ENCODE measurements at regions not wholly inside any gene's neighbourhood (a gene's known extent, or its start where the extent isn't known, plus 50 kb on each side); places are given as distances from the start of the nearest gene placed in this dataset.

DNA sequence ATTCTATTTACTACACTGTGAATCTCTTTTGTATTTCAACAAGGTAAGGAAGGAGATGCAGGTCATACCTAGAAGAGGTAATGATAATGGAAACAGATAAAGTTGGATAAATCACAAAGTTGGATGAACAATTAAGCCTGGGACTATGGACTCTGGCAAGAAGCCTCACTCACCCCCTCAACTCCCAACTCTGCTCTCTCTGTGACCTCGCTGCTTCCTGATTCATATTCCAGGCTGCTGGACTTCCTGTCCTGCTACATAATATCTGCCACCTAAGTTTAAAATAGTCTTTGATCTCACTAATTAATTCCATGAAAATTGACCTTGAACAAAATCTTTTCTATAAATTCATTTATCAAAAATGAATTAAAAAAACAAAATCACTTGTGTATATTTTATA lies 215.3 kb downstream of the CALCRL start:
- no peak overlapping the region for H3K27ac ChIP-seq
- H3K27me3 ChIP-seq (replicated peaks) = no peaks in the 10 kb centered on the region
- in situ Hi-C loops (cut with HindIII; ENCODE audit: low pct_ligation_motif_present, low sequenced_read_pairs) = no loop called here
- no peak overlapping the region for H3K4me3 ChIP-seq (ENCODE audit: low read depth, low read length)
- no peaks in the 10 kb centered on the region for H3K36me3 ChIP-seq (replicated peaks)
- no peak for DNase-seq
- TF ChIP-seq, protein P1, sequence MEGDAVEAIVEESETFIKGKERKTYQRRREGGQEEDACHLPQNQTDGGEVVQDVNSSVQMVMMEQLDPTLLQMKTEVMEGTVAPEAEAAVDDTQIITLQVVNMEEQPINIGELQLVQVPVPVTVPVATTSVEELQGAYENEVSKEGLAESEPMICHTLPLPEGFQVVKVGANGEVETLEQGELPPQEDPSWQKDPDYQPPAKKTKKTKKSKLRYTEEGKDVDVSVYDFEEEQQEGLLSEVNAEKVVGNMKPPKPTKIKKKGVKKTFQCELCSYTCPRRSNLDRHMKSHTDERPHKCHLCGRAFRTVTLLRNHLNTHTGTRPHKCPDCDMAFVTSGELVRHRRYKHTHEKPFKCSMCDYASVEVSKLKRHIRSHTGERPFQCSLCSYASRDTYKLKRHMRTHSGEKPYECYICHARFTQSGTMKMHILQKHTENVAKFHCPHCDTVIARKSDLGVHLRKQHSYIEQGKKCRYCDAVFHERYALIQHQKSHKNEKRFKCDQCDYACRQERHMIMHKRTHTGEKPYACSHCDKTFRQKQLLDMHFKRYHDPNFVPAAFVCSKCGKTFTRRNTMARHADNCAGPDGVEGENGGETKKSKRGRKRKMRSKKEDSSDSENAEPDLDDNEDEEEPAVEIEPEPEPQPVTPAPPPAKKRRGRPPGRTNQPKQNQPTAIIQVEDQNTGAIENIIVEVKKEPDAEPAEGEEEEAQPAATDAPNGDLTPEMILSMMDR (IDR thresholded peaks at IDR 0.05; ENCODE audit: low read depth, low read length, missing control alignments) = no peak

DNA sequence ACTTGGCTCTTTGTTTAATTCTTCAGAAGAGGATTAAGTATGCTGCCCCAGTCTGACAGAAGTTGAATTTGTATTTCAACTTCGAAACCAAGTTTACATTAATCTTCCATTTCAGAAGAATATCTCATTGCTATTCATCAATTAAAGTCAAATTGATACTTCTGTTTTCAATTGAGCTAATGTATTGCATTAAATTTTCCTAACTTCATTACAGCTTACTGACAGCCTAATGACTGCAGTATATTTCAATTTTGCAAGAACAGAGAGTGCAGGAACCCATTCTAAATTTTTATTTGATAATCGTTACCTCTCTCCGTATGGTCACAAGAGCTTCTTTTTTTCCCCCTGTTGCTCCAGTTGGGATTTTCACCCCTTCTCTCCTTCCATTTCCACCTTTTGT lies 218.0 kb downstream of the CALCRL start:
- in situ Hi-C loops (cut with HindIII; ENCODE audit: low pct_ligation_motif_present, low sequenced_read_pairs) = no loop called here
- Histone ChIP-seq H3K4me3 (ENCODE audit: low read depth, low read length) (no peak overlapping the region), H3K36me3 (replicated peaks) (no peaks in the 10 kb centered on the region), H3K27me3 (replicated peaks) (no peaks in the 10 kb centered on the region), H3K27ac (no peak overlapping the region)
- DNase-seq = no peak
- TF ChIP-seq, protein P1 (IDR thresholded peaks at IDR 0.05; ENCODE audit: low read depth, low read length, missing control alignments) = no peak

DNA sequence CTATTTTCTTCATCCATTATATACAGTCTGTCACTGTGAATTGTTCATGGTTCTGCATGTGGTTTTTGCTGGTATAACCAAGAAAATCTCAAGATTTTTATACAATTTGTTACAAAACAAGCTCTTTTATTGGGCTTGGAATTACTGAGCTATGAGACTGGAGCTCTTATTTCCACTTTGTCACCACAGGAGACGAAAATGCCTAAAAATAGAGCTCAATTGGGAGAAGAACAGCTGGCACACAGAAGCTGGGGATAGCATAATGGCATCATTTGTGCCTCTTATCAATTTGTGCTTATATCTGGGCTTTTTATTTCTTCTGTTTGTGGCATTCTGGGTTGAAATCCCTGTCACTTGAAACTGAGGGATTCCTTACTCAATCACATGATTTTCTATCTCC lies 219.1 kb downstream of the CALCRL start:
- in situ Hi-C loops (cut with HindIII; ENCODE audit: low pct_ligation_motif_present, low sequenced_read_pairs) = no loop called here
- Histone ChIP-seq H3K27ac (no peak overlapping the region), H3K36me3 (replicated peaks) (no peaks in the 10 kb centered on the region), H3K4me3 (ENCODE audit: low read depth, low read length) (no peak overlapping the region), H3K27me3 (replicated peaks) (no peaks in the 10 kb centered on the region)
- TF ChIP-seq, protein P1 (IDR thresholded peaks at IDR 0.05; ENCODE audit: low read depth, low read length, missing control alignments) = no peak
- no peak for DNase-seq

DNA sequence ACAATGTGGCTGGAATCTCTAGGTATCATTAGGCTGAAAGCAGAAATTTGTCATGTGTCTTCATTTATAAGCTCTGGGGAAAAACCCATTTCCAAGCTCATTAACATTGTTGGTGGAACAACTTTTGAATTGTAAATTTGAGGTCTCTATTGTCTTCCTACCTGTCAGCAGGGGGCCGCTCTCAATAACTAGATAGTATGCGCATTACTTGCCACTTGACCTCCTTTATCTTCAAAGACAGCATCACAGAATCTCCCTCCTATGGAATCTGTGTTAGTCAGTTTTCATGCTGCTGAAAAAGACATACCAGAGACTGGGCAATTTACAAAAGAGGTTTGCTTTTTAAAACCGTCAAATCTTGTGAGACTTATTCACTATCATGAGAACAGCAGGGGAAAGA lies 223.1 kb downstream of the CALCRL start:
- Histone ChIP-seq H3K27me3 (replicated peaks) (no peaks in the 10 kb centered on the region), H3K4me3 (ENCODE audit: low read depth, low read length) (no peak overlapping the region), H3K36me3 (replicated peaks) (no peaks in the 10 kb centered on the region), H3K27ac (no peak overlapping the region)
- in situ Hi-C loops (cut with HindIII; ENCODE audit: low pct_ligation_motif_present, low sequenced_read_pairs) = no loop called here
- no peak for DNase-seq
- TF ChIP-seq, protein P1 (IDR thresholded peaks at IDR 0.05; ENCODE audit: low read depth, low read length, missing control alignments) = no peak

DNA sequence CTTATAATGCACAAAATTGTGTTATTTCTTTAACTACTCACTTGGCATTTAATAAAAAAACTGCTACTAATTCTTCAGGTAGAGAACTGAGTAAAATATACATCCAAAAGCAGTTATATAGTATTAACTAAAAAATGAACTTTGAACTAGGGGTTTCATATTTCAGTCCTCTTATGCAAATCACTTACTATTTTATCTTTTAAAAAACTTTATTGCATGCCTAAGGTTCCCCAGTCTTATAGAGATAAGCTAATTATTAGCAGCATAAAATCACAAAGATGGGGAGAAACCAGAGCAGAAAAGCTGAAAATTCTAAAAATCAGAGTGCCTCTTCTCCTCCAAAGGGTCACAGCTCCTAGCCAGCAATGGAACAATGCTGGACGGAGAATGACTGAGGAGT lies 228.0 kb downstream of the CALCRL start:
- DNase-seq = no peak
- H3K27me3 ChIP-seq (replicated peaks) = no peaks in the 10 kb centered on the region
- TF ChIP-seq, protein P1 (IDR thresholded peaks at IDR 0.05; ENCODE audit: low read depth, low read length, missing control alignments) = no peak
- H3K4me3 ChIP-seq (ENCODE audit: low read depth, low read length) = no peak overlapping the region
- no peak overlapping the region for H3K27ac ChIP-seq
- in situ Hi-C loops (cut with HindIII; ENCODE audit: low pct_ligation_motif_present, low sequenced_read_pairs) = no loop called here
- no peaks in the 10 kb centered on the region for H3K36me3 ChIP-seq (replicated peaks)

DNA sequence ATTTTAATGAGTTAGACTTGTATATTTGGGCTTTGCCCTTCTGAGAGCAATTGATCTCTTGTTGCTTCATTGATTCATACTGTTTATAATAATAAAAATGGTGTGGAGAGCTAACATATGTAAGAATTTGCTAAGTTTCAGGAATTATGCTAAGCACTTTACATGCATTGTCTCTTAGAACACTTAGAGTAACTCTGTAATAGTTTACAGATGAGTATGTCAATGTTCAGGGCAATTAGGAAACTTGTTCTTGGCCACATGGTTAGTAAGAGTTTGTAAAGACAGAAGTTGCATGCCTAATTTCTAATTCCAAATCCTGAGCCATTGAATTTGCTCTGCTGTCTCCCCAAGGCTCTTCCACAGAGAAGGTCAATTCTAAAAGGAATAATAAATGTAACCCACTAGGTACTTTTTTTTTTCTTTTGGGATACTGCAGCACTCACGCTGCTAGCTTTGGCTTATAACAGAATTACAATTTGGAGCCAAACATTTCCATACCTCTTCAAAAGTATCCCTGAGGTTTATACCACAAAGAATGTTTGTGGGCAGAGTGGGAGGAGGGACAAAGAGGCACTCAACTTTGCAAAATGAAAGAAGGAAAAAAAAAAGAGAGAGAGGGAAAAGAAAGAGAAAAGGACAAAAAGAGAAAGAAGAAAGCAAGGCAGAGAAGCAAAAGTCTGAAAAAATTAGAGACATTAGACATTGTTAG lies 232.4 kb downstream of the CALCRL start:
- TF ChIP-seq, protein P1 (IDR thresholded peaks at IDR 0.05; ENCODE audit: low read depth, low read length, missing control alignments) = no peak
- H3K27me3 ChIP-seq (replicated peaks) = no peaks in the 10 kb centered on the region
- in situ Hi-C loops (cut with HindIII; ENCODE audit: low pct_ligation_motif_present, low sequenced_read_pairs) = no loop called here
- no peak for DNase-seq
- H3K27ac ChIP-seq = no peak overlapping the region
- H3K4me3 ChIP-seq (ENCODE audit: low read depth, low read length) = no peak overlapping the region
- no peaks in the 10 kb centered on the region for H3K36me3 ChIP-seq (replicated peaks)

Measured in brain microvascular endothelial cell (primary cell).